ENCODE measurements at regions not wholly inside any gene's neighbourhood (a gene's known extent, or its start where the extent isn't known, plus 50 kb on each side); places are given as distances from the start of the nearest gene placed in this dataset.

- Histone ChIP-seq H3K9me3 (peaks cover 0 to 1% (median 0%) of the 10 kb centered on the region in 11 donors), H3K4me1 (no peaks in the 10 kb centered on the region), H3K27ac (no peak overlapping the region), H3K36me3 (no peaks in the 10 kb centered on the region), H3K4me3 (no peak overlapping the region), H3K27me3 (no peaks in the 10 kb centered on the region)
- ATAC-seq = no peak
- 71 to 79% methylated on average over 3 of the region's 3 CpGs for WGBS, 2 donors
- intact Hi-C loops (cut with DNase I) = no loop called here
- no peak for DNase-seq
- TF ChIP-seq CTCF (IDR thresholded peaks at IDR 0.05) = no peak
Measured at GRCh38 chr16:48479329-48479728, 94.1 kb upstream of the SIAH1 start.

GRCh38 chr16:48478393-48478792 lies 93.2 kb upstream of the SIAH1 start:
- Histone ChIP-seq H3K36me3 (no peaks in the 10 kb centered on the region), H3K27me3 (no peaks in the 10 kb centered on the region), H3K27ac (no peak overlapping the region), H3K4me1 (no peaks in the 10 kb centered on the region), H3K9me3 (peaks cover 0 to 5% (median 0%) of the 10 kb centered on the region in 11 donors), H3K4me3 (no peak overlapping the region)
- intact Hi-C loops (cut with DNase I) = no loop called here
- no peak for DNase-seq
- no peak for ATAC-seq
- no peak for TF ChIP-seq CTCF (IDR thresholded peaks at IDR 0.05)
- 40 to 48% methylated on average over 5 of the region's 5 CpGs for WGBS, 2 donors

GRCh38 chr16:48471435-48471834 lies 86.2 kb upstream of the SIAH1 start:
- DNase-seq (no peak), ATAC-seq (no peak)
- intact Hi-C loops (cut with DNase I) = no loop called here

GRCh38 chr16:48462106-48462740 lies 77.0 kb upstream of the SIAH1 start:
- H3K9me3 ChIP-seq = peaks cover 0 to 12% (median 0%) of the 10 kb centered on the region in 11 donors
- DNase-seq (no peak), ATAC-seq (no peak)
- no peaks in the 10 kb centered on the region for H3K27me3 ChIP-seq
- H3K36me3 ChIP-seq = no peaks in the 10 kb centered on the region
- 87 to 89% methylated on average over 11 of the region's 11 CpGs for WGBS, 2 donors
- no peak for TF ChIP-seq CTCF (IDR thresholded peaks at IDR 0.05)
- peaks cover 0 to 21% (median 0%) of the 10 kb centered on the region in 9 donors for H3K4me1 ChIP-seq
- no peak overlapping the region for H3K4me3 ChIP-seq
- intact Hi-C loops (cut with DNase I) = no loop called here
- no peak overlapping the region for H3K27ac ChIP-seq

More at GRCh38 chr16:48471435-48471834, 86.2 kb upstream of the SIAH1 start:
- 75 to 77% methylated on average over 5 of the region's 5 CpGs for WGBS, 2 donors
- Histone ChIP-seq H3K4me3 (no peak overlapping the region), H3K9me3 (peaks cover 0 to 13% (median 0%) of the 10 kb centered on the region in 11 donors), H3K27ac (no peak overlapping the region), H3K27me3 (no peaks in the 10 kb centered on the region), H3K4me1 (no peaks in the 10 kb centered on the region), H3K36me3 (no peaks in the 10 kb centered on the region)
- no peak for TF ChIP-seq CTCF (IDR thresholded peaks at IDR 0.05)

All from heart right ventricle (tissue), 16 donors.